ENCODE measurements at regions not wholly inside any gene's neighbourhood (a gene's known extent, or its start where the extent isn't known, plus 50 kb on each side); places are given as distances from the start of the nearest gene placed in this dataset.

DNA sequence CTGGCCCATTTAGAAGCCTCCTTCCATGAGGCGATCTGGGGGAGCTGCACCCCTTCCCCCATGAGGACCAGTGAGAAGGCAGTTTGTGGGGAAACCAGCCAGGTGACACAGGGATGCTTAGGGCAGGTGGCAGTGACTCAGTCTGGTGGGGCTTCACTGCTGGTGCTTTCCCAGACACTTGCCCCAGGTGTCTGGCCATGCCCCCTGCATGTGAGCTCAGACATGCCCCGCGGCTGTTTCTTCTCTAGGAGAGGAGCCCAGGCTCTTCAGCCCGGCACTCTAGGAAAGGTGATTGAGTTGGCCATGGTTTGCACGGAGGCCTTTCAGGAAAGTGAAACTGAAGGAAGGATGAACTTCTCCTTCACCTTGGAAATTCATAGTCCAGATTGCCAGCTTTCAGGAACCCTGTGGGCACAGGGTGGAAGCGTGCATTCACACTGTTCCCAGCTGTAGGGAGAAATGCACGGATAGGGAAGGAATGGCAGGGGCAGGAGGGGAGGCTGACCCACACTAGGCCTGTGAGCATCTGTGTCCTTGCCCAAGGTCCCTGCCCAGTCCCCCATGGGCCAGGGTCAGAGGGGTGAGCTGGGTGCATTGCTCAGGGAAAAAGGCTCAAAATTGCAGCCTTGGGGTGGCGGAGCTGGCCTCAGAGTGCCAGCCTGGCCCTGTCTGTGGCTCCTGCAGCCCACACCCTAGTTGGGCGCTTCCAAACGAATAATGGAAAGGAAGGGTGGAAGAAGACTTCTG is 359.1 kb downstream of the GLRX3 start:
- Histone ChIP-seq H3K4me1 (no peaks in the 10 kb centered on the region), H3K27ac (no peak overlapping the region), H3K9me3 (no peaks in the 10 kb centered on the region; the same call in 2 of the 3 replicates), H3K4me3 (no peak overlapping the region), H3K4me2 (no peak overlapping the region)
- 7% methylated on average over 10 of the region's 10 CpGs for WGBS (ENCODE audit: missing lambda C conversion rate)
- ATAC-seq (no peak), FAIRE-seq (no peak), DNase-seq (ENCODE audit: low read depth in 1 of 2, low spot score in 1 of 2) (no peak)
- ChIA-PET POLR2A (no interaction called here), CTCF (no interaction called here)
- TF ChIP-seq ESRRA (IDR thresholded peaks at IDR 0.05; ENCODE audit: borderline replicate concordance, low read length) (no peak), KDM1A (IDR thresholded peaks at IDR 0.05; ENCODE audit: low read depth) (no peak), HOXA7 (CRISPR knock-in tag; IDR thresholded peaks at IDR 0.05) (no peak), NR3C1 (IDR thresholded peaks at IDR 0.05) (no peak), PHF8 (IDR thresholded peaks at IDR 0.05; ENCODE audit: borderline replicate concordance, low read depth) (no peak), EHMT2 (IDR thresholded peaks at IDR 0.05; ENCODE audit: low read depth) (no peak), NPAS2 (CRISPR knock-in tag; IDR thresholded peaks at IDR 0.05; ENCODE audit: borderline replicate concordance) (no peak)
- TF ChIP-seq, protein P1, sequence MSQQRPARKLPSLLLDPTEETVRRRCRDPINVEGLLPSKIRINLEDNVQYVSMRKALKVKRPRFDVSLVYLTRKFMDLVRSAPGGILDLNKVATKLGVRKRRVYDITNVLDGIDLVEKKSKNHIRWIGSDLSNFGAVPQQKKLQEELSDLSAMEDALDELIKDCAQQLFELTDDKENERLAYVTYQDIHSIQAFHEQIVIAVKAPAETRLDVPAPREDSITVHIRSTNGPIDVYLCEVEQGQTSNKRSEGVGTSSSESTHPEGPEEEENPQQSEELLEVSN (IDR thresholded peaks at IDR 0.05; ENCODE audit: borderline replicate concordance, low read depth), result no peak
- TF ChIP-seq, protein P2, sequence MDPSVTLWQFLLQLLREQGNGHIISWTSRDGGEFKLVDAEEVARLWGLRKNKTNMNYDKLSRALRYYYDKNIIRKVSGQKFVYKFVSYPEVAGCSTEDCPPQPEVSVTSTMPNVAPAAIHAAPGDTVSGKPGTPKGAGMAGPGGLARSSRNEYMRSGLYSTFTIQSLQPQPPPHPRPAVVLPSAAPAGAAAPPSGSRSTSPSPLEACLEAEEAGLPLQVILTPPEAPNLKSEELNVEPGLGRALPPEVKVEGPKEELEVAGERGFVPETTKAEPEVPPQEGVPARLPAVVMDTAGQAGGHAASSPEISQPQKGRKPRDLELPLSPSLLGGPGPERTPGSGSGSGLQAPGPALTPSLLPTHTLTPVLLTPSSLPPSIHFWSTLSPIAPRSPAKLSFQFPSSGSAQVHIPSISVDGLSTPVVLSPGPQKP (IDR thresholded peaks at IDR 0.05; ENCODE audit: low read depth, low read length), result no peak

DNA sequence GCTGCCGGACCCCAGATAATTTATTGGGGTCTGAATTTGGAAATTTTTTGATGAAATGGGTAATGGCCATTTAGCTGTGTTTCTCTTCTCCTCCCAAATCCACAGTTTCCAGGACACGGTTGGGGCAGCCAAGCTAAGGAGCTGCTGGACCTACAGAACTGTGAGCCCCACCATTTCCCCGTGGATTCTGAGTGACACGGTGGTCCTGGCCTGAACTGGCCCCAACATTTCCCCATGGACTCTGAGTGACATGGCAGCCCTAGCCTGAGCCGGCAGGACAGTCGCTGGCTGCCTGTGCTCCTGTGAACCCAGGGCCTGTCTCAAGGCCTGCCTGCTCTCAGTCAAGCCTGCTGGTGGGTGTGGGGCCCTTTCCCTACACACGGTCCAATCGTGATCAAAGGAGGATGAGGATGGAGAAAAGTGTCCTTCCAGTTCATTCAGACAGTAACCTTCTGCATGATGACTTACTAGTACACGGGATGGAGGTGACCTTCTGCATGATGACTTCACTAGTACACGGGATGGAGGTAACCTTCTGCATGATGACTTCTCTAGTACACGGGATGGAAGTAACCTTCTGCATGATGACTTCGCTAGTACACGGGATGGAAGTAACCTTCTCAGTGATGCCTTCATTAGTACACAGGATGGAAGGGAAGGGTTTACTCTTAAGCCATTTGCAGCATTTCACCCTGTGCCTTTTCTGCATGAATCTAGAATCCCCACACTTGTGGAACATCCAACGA is 359.9 kb downstream of the GLRX3 start:
- peak in 1 of 2 experiments; percentile 27; a peak in 1 of 6 replicates for ATAC-seq
- H3K4me2 ChIP-seq, result no peak overlapping the region
- H3K9me3 ChIP-seq, result no peaks in the 10 kb centered on the region; the same call in 2 of the 3 replicates
- ChIA-PET CTCF (no interaction called here), POLR2A (no interaction called here)
- TF ChIP-seq, protein P3, sequence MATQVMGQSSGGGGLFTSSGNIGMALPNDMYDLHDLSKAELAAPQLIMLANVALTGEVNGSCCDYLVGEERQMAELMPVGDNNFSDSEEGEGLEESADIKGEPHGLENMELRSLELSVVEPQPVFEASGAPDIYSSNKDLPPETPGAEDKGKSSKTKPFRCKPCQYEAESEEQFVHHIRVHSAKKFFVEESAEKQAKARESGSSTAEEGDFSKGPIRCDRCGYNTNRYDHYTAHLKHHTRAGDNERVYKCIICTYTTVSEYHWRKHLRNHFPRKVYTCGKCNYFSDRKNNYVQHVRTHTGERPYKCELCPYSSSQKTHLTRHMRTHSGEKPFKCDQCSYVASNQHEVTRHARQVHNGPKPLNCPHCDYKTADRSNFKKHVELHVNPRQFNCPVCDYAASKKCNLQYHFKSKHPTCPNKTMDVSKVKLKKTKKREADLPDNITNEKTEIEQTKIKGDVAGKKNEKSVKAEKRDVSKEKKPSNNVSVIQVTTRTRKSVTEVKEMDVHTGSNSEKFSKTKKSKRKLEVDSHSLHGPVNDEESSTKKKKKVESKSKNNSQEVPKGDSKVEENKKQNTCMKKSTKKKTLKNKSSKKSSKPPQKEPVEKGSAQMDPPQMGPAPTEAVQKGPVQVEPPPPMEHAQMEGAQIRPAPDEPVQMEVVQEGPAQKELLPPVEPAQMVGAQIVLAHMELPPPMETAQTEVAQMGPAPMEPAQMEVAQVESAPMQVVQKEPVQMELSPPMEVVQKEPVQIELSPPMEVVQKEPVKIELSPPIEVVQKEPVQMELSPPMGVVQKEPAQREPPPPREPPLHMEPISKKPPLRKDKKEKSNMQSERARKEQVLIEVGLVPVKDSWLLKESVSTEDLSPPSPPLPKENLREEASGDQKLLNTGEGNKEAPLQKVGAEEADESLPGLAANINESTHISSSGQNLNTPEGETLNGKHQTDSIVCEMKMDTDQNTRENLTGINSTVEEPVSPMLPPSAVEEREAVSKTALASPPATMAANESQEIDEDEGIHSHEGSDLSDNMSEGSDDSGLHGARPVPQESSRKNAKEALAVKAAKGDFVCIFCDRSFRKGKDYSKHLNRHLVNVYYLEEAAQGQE (IDR thresholded peaks at IDR 0.05), result no peak
- TF ChIP-seq NR3C1 (IDR thresholded peaks at IDR 0.05) (no peak), PHF8 (IDR thresholded peaks at IDR 0.05; ENCODE audit: borderline replicate concordance, low read depth) (no peak), EP300 (IDR thresholded peaks at IDR 0.05) (no peak), POLR2AphosphoS2 (conservative IDR thresholded peaks at IDR 0.05; ENCODE audit: low read length) (no peak), FOSB (CRISPR knock-in tag; IDR thresholded peaks at IDR 0.05) (no peak), SREBF2 (IDR thresholded peaks at IDR 0.05) (no peak), NFE2L2 (conservative IDR thresholded peaks at IDR 0.05; ENCODE audit: low read length) (no peak), CBX8 (IDR thresholded peaks at IDR 0.05) (no peak)
- TF ChIP-seq, protein P1 (IDR thresholded peaks at IDR 0.05; ENCODE audit: borderline replicate concordance, low read depth), result no peak
- TF ChIP-seq, protein P4, sequence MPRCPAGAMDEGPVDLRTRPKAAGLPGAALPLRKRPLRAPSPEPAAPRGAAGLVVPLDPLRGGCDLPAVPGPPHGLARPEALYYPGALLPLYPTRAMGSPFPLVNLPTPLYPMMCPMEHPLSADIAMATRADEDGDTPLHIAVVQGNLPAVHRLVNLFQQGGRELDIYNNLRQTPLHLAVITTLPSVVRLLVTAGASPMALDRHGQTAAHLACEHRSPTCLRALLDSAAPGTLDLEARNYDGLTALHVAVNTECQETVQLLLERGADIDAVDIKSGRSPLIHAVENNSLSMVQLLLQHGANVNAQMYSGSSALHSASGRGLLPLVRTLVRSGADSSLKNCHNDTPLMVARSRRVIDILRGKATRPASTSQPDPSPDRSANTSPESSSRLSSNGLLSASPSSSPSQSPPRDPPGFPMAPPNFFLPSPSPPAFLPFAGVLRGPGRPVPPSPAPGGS (IDR thresholded peaks at IDR 0.05), result no peak
- TF ChIP-seq, protein P5, sequence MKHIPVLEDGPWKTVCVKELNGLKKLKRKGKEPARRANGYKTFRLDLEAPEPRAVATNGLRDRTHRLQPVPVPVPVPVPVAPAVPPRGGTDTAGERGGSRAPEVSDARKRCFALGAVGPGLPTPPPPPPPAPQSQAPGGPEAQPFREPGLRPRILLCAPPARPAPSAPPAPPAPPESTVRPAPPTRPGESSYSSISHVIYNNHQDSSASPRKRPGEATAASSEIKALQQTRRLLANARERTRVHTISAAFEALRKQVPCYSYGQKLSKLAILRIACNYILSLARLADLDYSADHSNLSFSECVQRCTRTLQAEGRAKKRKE (CRISPR knock-in tag; IDR thresholded peaks at IDR 0.05; ENCODE audit: low read depth), result no peak
- H3K27ac ChIP-seq, result no peak overlapping the region
- WGBS (ENCODE audit: missing lambda C conversion rate), result 11% methylated on average over 12 of the region's 14 CpGs
- no peaks in the 10 kb centered on the region for H3K4me1 ChIP-seq
- no peak for DNase-seq (ENCODE audit: low read depth in 1 of 2, low spot score in 1 of 2)
- no peak overlapping the region for H3K4me3 ChIP-seq
- peak; percentile 32 for FAIRE-seq

Data from A549 (cell line).